ENCODE measurements at regions not wholly inside any gene's neighbourhood (a gene's known extent, or its start where the extent isn't known, plus 50 kb on each side); places are given as distances from the start of the nearest gene placed in this dataset.
"Not testable (repeated sequence)": the region's sequence is repeated elsewhere in the genome, so short reads cannot be mapped to it uniquely, and the experiment has no call there.

DNA sequence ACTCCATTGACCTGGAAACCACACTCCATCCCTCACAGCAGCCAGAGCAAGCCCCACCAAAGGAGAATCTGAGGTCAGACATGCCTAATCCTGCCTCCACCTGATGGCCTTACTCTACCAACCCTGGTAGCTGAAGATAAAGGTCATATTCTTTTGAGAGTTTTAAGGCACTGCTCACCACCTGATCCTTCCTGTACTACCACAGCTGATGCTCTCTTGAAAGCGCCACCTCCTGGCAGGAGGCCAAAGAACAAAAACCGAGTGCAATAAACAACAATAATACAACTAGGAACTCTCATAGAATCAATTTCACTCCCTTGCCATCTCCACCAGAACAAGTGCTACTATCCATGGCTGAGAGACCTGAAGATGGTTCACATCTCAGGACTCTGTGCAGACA is 301.6 kb downstream of the NAF1 start:
- no peak overlapping the region for H3K27ac ChIP-seq (ENCODE audit: poor library complexity, severe bottlenecking)
- H3K27me3 ChIP-seq (ENCODE audit: insufficient read depth, poor library complexity, severe bottlenecking) = no peaks in the 10 kb centered on the region
- no peak overlapping the region for H3K4me3 ChIP-seq (ENCODE audit: severe bottlenecking)
- H3K36me3 ChIP-seq (ENCODE audit: low read depth) = no peaks in the 10 kb centered on the region
- no peak for TF ChIP-seq CTCF (IDR thresholded peaks at IDR 0.05; ENCODE audit: poor library complexity, severe bottlenecking)
- no peak for ATAC-seq (ENCODE audit: low read depth)
- no peaks in the 10 kb centered on the region for H3K4me1 ChIP-seq (ENCODE audit: insufficient read depth, poor library complexity, severe bottlenecking)
- H3K9me3 ChIP-seq (ENCODE audit: severe bottlenecking) = no peaks in the 10 kb centered on the region
- DNase-seq (ENCODE audit: low spot score) = no peak

DNA sequence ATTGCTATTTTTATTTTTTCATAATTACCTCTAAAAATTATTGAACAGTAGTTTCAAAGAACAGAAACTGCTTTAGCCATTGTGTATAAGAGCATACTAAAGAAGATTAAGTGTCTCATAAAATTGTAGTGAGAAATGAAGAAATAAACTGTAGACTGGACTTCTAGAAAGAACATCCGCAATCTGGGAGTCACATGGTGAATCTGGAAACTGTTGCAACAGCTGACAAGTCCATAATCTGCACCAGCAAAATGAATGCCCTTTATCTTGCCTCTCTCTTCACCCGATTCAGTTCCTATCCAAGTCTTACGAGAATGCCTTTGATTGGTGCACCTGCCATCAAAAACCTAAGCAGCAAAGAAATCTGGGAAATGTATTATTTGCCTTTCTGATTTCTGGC is 312.9 kb downstream of the NAF1 start:
- H3K36me3 ChIP-seq (ENCODE audit: low read depth) = no peaks in the 10 kb centered on the region

GRCh38 chr4:162852642-162853041 is 314.0 kb downstream of the NAF1 start:
- Histone ChIP-seq H3K36me3 (ENCODE audit: low read depth) (no peaks in the 10 kb centered on the region), H3K9me3 (ENCODE audit: severe bottlenecking) (no peaks in the 10 kb centered on the region), H3K27me3 (ENCODE audit: insufficient read depth, poor library complexity, severe bottlenecking) (no peaks in the 10 kb centered on the region), H3K4me1 (ENCODE audit: insufficient read depth, poor library complexity, severe bottlenecking) (no peaks in the 10 kb centered on the region), H3K27ac (ENCODE audit: poor library complexity, severe bottlenecking) (no peak overlapping the region), H3K4me3 (ENCODE audit: severe bottlenecking) (no peak overlapping the region)
- no peak for DNase-seq (ENCODE audit: low spot score)
- ATAC-seq (ENCODE audit: low read depth) = no peak
- no peak for TF ChIP-seq CTCF (IDR thresholded peaks at IDR 0.05; ENCODE audit: poor library complexity, severe bottlenecking)

More for the DNA sequence above, 312.9 kb downstream of the NAF1 start:
- Histone ChIP-seq H3K27ac (ENCODE audit: poor library complexity, severe bottlenecking) (no peak overlapping the region), H3K9me3 (ENCODE audit: severe bottlenecking) (no peaks in the 10 kb centered on the region), H3K4me3 (ENCODE audit: severe bottlenecking) (no peak overlapping the region), H3K27me3 (ENCODE audit: insufficient read depth, poor library complexity, severe bottlenecking) (no peaks in the 10 kb centered on the region), H3K4me1 (ENCODE audit: insufficient read depth, poor library complexity, severe bottlenecking) (no peaks in the 10 kb centered on the region)
- TF ChIP-seq CTCF (IDR thresholded peaks at IDR 0.05; ENCODE audit: poor library complexity, severe bottlenecking) = no peak
- DNase-seq (ENCODE audit: low spot score) = no peak
- no peak for ATAC-seq (ENCODE audit: low read depth)

DNA sequence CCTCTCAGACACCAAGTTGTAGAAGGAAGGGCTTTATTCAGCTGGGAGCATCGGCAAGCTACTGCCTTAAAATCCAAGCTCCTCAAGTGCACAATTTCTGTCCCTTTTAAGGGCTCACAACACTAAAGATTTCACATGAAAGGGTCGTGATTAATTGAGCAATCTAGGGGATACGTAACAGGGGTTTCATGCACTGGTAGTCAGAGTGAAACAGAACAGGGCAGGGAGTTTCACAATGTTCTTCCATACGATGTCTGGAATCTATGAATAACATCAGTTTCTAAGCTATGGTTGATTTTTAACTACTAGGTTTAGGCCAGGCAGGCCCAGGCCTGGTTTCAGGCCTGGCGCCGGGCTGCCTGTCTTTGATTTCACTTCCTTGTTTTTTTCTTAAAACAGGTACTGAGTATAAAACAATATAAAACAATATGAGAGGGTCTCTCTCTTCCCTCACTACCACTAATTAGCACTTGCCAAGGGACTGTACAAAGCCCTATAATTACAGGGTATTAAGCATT is 315.4 kb downstream of the NAF1 start:
- not testable (repeated sequence) for ATAC-seq (ENCODE audit: low read depth); H3K4me1 ChIP-seq (ENCODE audit: insufficient read depth, poor library complexity, severe bottlenecking); H3K27ac ChIP-seq (ENCODE audit: poor library complexity, severe bottlenecking); H3K4me3 ChIP-seq (ENCODE audit: severe bottlenecking); H3K9me3 ChIP-seq (ENCODE audit: severe bottlenecking); DNase-seq (ENCODE audit: low spot score); H3K36me3 ChIP-seq (ENCODE audit: low read depth); H3K27me3 ChIP-seq (ENCODE audit: insufficient read depth, poor library complexity, severe bottlenecking)

DNA sequence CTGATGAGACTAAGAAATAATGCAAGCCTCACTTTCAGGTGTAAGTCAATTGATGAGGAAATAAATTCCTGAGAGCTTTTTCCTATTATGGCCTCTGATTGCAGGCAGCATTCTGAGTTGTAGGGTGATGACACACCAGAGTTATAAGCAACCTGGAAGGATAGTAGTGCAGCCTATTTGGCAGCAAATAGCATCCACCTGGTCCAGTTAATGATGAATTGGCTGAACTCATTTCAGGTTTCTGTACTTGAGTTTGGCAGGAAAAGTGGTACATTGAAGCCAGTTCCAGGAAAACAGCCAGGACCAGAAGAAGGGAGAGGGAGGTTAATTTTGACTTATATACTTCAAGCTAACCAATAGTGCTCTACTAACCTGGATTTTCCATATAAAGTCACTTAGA is 316.8 kb downstream of the NAF1 start:
- H3K27ac ChIP-seq (ENCODE audit: poor library complexity, severe bottlenecking) = no peak overlapping the region
- no peaks in the 10 kb centered on the region for H3K27me3 ChIP-seq (ENCODE audit: insufficient read depth, poor library complexity, severe bottlenecking)
- ATAC-seq (ENCODE audit: low read depth) (no peak), DNase-seq (ENCODE audit: low spot score) (no peak)
- TF ChIP-seq CTCF (IDR thresholded peaks at IDR 0.05; ENCODE audit: poor library complexity, severe bottlenecking) = no peak
- H3K9me3 ChIP-seq (ENCODE audit: severe bottlenecking) = no peaks in the 10 kb centered on the region
- no peaks in the 10 kb centered on the region for H3K36me3 ChIP-seq (ENCODE audit: low read depth)
- H3K4me1 ChIP-seq (ENCODE audit: insufficient read depth, poor library complexity, severe bottlenecking) = no peaks in the 10 kb centered on the region
- H3K4me3 ChIP-seq (ENCODE audit: severe bottlenecking) = no peak overlapping the region

All from RWPE2 (cell line).